GM18511 (cell line): ENCODE measurements at regions not wholly inside any gene's neighbourhood (a gene's known extent, or its start where the extent isn't known, plus 50 kb on each side); places are given as distances from the start of the nearest gene placed in this dataset.
"Not testable (repeated sequence)": the region's sequence is repeated elsewhere in the genome, so short reads cannot be mapped to it uniquely, and the experiment has no call there.

Experiments
- ATAC-seq: cut with Tn5 transposase; IDR thresholded peaks from one replicate; pipeline ENCODE4 v1.9.1; 2021; ENCODE audit warnings: mild to moderate bottlenecking, moderate library complexity; ENCODE audit not compliant: unreplicated experiment

DNA sequence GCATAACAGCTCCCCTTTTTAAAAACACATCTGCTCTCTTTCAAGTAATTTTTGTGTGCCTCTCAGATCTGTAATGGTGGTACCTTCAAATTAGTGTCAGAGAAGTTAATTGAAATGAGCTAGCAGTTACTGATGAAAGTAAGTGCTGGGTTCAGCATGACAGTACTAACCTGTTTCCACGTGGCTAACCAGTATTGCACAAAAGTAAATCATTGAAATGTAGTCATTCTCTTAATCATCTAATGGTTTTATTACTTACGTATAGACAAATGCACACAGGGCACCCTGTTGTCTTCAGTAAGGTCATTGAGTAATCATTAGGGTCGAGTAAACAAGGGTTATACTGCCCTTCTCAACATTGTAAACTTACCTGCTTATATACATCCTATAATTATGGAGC, 157.8 kb upstream of the PRR16 start:
- ATAC-seq = no peak

DNA sequence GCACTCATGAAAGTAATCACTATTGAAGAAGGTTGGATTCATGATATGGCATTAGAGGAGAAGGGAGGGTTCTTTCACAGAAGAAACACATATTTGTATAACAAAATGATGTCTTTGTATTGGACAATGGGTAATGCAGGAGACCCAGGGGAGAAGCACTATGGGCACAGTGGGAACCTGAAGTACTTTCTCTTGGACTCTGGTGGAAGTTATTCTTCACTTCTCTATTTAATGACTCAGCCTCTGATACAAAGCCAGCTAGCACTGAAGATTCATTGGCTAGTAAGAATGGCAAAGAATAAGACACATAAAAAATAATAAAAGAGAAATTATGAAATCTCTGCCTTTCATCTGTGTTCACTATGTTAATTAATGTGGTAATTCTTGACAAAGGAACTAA, 149.9 kb upstream of the PRR16 start:
- no peak for ATAC-seq

GRCh38 chr5:120320626-120321025, 143.5 kb upstream of the PRR16 start:
- no peak for ATAC-seq

DNA sequence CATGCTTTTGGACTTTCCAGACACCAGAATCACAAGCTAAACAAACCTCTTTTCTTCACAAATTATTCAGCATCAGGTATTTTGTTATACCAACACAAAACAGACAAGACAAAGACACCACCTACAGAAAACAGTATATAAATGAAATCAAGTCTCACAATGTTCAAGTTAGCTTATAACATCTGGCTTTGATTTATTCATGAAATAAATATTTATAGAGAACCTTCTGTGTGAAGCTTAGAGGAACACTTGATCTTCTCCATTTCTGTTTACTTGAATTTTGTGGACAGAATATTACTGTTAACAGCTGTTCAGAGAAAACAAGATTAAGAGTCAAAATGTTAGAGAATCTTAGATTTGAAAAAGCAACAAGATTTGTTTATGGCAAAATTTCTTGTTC, 137.4 kb upstream of the PRR16 start:
- no peak for ATAC-seq

GRCh38 chr5:120327180-120327579, 136.9 kb upstream of the PRR16 start:
- ATAC-seq = no peak

GRCh38 chr5:120329095-120329494, 135.0 kb upstream of the PRR16 start:
- no peak for ATAC-seq

GRCh38 chr5:120330558-120330957, 133.5 kb upstream of the PRR16 start:
- ATAC-seq = no peak

DNA sequence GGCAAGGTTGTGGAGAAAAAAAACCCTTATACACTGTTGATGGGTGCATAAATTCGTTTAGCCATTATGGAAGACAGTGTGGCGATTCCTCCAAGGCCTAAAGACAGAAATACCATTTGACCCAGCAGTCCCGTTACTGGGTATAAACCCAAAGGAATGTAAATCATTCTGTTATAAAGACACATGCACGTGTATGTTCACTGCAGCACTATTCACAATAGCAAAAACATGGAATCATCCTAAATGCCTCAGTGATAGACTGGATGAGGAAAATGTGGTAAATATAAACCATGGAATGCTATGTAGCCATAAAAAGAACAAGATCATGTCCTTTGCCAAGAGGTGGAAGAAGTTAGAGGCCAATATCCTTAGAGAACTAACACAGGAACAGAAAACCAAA, 119.9 kb upstream of the PRR16 start:
- ATAC-seq = no peak

DNA sequence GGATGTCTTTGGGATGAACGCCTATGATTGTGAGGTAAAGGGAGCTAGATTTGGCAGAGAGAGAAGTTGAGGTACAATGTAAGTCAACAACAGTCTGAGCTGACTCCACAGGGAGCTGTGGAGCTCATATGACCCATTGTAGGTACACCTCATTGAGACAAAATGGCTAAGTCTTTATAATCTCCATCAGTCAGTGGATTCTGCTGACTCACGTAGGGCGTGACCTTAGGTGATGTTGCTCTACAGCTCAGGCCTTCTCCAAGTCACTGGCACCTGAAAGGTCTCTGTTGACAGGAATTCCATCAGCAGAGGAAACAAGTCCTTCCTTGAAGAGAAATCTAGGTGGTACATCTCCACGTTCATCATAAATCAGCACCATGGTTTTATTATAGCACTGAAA, 118.2 kb upstream of the PRR16 start:
- ATAC-seq = no peak

DNA sequence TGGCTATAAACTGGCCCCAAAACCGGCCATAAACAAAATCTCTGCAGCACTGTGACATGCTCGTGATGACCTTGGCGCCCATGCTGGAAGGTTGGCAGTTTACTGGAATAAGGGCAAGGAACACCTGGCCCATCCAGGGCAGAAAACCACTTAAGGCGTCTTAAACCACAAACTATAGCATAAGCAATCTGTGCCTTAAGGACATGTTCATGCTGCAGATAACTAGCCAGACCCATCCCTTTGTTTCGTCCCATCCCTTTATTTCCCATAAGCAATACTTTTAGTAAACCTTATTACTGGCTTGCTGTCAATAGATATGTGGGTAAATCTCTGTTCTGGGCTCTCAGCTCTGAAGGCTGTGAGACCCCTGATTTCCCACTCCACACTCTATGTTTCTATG, 113.0 kb upstream of the PRR16 start:
- ATAC-seq = not testable (repeated sequence)

- ATAC-seq = no peak
Observed at GRCh38 chr5:120354126-120354525, 110.0 kb upstream of the PRR16 start.

GRCh38 chr5:120358949-120359348, 105.2 kb upstream of the PRR16 start:
- ATAC-seq = no peak

DNA sequence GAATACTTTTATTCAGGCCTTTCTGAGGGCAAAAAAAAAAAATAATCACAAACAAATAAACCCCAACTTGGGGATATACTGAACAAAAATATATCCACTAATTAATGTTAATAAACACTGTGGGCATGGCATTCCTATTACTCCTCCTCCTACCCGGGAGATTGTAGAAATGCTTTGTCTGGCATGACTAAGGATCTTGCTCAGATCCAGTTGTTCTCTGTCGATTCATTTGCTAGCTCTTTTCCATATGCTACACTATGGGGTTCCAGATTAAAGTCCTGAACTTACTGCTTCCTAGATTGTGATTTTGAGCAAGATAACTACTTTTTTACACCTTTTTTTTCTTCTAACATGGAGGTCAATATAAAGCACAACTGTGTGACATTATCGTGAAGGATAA, 102.2 kb upstream of the PRR16 start:
- ATAC-seq = no peak

DNA sequence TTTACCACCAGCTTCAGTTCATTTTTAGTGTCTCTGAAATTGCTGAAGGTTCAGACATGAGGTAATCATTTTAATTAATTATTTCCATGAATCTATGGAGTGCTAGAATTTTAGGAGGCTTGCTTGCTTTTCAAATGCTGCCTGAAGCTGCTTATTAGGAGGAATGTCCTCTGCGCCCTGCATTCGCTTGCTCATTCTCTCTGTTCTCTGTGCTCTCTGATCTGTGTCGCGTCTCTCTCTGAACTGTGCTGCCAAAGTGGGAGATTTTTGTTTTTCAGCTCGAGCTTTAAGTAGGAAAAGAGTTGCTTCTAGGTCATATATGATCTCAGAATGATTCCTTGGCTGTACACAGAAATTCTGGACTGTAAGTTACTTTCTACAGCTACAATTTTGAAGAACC, 101.7 kb upstream of the PRR16 start:
- ATAC-seq = no peak

DNA sequence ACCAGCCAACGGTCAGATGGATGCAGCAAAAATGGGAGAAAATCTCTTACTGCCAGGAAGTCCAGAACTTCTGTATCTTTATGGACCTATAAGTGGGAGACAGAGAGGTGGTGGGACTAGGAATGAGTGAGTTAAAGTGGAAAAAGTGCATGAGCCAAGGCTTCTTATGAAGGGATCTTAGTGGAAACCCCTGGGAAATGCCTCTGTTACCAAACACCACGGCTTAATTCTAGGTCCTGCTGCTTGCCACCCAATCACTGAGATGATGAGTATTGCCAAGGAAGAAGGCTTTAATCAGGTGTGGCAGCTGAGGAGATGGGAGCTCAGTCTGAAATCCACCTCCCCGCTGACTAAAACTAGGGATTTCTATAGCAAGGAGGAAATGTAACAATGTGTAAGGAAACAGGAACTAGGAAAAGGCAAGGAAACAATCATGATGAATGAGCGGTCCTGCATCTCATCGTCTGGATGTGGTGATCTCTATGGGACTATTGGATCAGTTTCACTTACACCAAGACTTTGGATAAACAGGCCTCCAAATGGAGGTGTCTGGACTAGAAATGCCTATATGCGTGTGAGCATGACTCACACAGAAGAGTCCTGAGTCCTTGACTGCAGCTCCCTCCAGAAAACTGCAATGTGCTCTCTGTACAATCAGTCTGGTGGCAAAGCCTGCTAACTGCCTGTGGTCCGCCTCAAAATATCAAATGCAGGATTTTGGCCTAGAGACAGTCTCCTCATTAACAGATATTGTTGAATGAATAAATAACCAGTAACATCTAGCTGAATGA, 98.2 kb upstream of the PRR16 start:
- ATAC-seq = no peak

DNA sequence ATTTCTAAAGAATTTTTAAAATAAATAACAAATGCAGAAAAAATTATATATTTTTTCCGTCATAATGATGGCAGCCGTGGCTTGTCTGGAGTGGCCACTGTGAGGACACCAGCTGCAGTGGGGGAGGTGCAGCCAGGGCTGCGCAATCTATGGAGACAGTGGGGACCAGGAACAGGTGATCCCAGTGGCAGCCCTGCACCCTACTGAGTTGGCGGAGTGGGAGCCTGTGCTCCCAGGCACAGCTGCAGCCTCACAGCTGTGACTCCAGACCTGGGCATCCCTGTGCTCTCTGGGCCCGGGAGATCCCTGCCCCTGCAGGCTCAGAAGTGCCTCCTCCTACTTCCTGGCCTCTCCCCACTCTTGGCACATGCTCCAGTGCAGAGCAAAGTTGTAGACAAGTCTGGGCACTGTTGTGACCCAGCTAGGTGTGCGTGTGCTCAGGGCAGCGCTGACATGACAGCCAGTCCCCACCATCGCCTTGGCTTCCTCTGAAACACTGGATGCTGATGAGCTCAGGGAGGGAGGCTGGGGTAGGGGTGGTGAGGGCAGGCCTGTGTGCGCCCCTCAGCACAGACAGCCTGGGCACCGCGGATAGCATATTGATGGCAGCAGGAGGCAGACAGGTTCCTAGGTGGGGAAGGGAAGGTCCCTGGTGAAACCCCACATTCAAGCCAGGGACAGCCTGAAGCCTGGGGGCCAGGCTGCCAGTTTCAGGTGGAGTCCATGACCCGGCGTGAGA, 96.0 kb upstream of the PRR16 start:
- ATAC-seq = no peak

GRCh38 chr5:120368923-120369715, 95.0 kb upstream of the PRR16 start:
- ATAC-seq = no peak

- no peak for ATAC-seq
Observed at GRCh38 chr5:120372899-120373298, 91.2 kb upstream of the PRR16 start.

DNA sequence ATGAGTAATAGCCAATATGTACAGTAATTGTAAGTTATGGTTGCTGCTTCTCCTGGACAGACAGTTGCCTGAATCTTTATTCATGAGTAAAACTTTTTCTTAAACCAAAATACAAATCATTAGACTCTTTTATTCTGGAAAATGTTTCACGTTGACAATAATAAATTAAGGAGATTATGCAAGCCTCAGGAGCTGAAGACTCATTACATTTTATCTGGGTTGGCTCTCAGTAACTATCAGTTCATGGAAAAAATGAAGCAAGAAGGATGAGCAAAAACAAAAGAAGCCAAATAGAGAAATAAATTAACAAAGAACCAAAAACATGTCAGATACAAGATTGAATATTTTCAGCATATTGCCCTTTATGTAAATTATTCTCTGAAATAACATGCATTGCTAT, 88.9 kb upstream of the PRR16 start:
- ATAC-seq = no peak

GRCh38 chr5:120380644-120381043, 83.5 kb upstream of the PRR16 start:
- ATAC-seq = no peak

GRCh38 chr5:120382833-120383232, 81.3 kb upstream of the PRR16 start:
- no peak for ATAC-seq

- ATAC-seq = no peak
Observed at GRCh38 chr5:120386981-120387380, 77.1 kb upstream of the PRR16 start.
